ENCODE measurements at regions not wholly inside any gene's neighbourhood (a gene's known extent, or its start where the extent isn't known, plus 50 kb on each side); places are given as distances from the start of the nearest gene placed in this dataset.
"Not testable (repeated sequence)": the region's sequence is repeated elsewhere in the genome, so short reads cannot be mapped to it uniquely, and the experiment has no call there.

GRCh38 chr17:72572604-72573491 lies 452.0 kb downstream of the SOX9 start:
- no peak overlapping the region for H3K4me3 ChIP-seq (ENCODE audit: low read depth, low read length)
- no peak for TF ChIP-seq CTCF (IDR thresholded peaks at IDR 0.05; ENCODE audit: insufficient read depth, low read length, missing control alignments)
- no peak for DNase-seq (ENCODE audit: low read depth, low spot score)
- ChIA-PET POLR2A (no interaction called here), CTCF (interaction anchor here (1.7 to 7.0 kb wide), 2 partner anchors 14 to 153 kb away, joined by 4 to 79 read pairs; no protein-coding TSS in a partner anchor)

- CTCF ChIA-PET: interaction anchor here (7.0 kb wide), 1 partner anchor 15 kb away, joined by 79 read pairs; no protein-coding TSS in a partner anchor
- DNase-seq (ENCODE audit: low read depth, low spot score); H3K4me3 ChIP-seq (ENCODE audit: low read depth, low read length); POLR2A ChIA-PET: not testable (repeated sequence)
Observed at GRCh38 chr17:72573492-72573801, 452.6 kb downstream of the SOX9 start.

- TF ChIP-seq CTCF (IDR thresholded peaks at IDR 0.05; ENCODE audit: insufficient read depth, low read length, missing control alignments): no peak
- POLR2A ChIA-PET: no interaction called here
- CTCF ChIA-PET: interaction anchor here (0.9 to 2.1 kb wide), 2 partner anchors 14 to 15 kb away, joined by 3 to 11 read pairs; no protein-coding TSS in a partner anchor
- no peak overlapping the region for H3K4me3 ChIP-seq (ENCODE audit: low read depth, low read length)
- no peak for DNase-seq (ENCODE audit: low read depth, low spot score)
Observed at GRCh38 chr17:72574675-72575510, 454.1 kb downstream of the SOX9 start.

GRCh38 chr17:72575542-72576233 lies 454.9 kb downstream of the SOX9 start:
- POLR2A ChIA-PET: no interaction called here
- CTCF ChIA-PET: interaction anchor here (0.9 to 6.4 kb wide), 3 partner anchors 13 to 16 kb away, joined by 3 to 78 read pairs (median 11); no protein-coding TSS in a partner anchor
- no peak overlapping the region for H3K4me3 ChIP-seq (ENCODE audit: low read depth, low read length)
- TF ChIP-seq CTCF (IDR thresholded peaks at IDR 0.05; ENCODE audit: insufficient read depth, low read length, missing control alignments): no peak
- no peak for DNase-seq (ENCODE audit: low read depth, low spot score)

- no peak overlapping the region for H3K4me3 ChIP-seq (ENCODE audit: low read depth, low read length)
- no peak for TF ChIP-seq CTCF (IDR thresholded peaks at IDR 0.05; ENCODE audit: insufficient read depth, low read length, missing control alignments)
- no peak for DNase-seq (ENCODE audit: low read depth, low spot score)
- ChIA-PET CTCF (interaction anchor here (1.9 to 6.4 kb wide), 2 partner anchors 10 to 16 kb away, joined by 7 to 78 read pairs; no protein-coding TSS in a partner anchor), POLR2A (no interaction called here)
Observed at GRCh38 chr17:72576289-72576759, 455.5 kb downstream of the SOX9 start.

GRCh38 chr17:72578817-72579470 lies 458.1 kb downstream of the SOX9 start:
- ChIA-PET CTCF (interaction anchor here (1.3 to 6.4 kb wide), 3 partner anchors 19 to 611 kb away, joined by 3 to 78 read pairs (median 14); no protein-coding TSS in a partner anchor), POLR2A (interaction anchor here (0.7 kb wide), 1 partner anchor 13 kb away, joined by 3 read pairs; no protein-coding TSS in a partner anchor)
- TF ChIP-seq CTCF (IDR thresholded peaks at IDR 0.05; ENCODE audit: insufficient read depth, low read length, missing control alignments): no peak
- H3K4me3 ChIP-seq (ENCODE audit: low read depth, low read length): no peak overlapping the region
- DNase-seq (ENCODE audit: low read depth, low spot score): no peak
